Progenitor cell of endocrine pancreas (in vitro differentiated cells): ENCODE measurements at regions not wholly inside any gene's neighbourhood (a gene's known extent, or its start where the extent isn't known, plus 50 kb on each side); places are given as distances from the start of the nearest gene placed in this dataset.

ENCODE experiments used
- DNase-seq: peaks from one replicate; pipeline ENCODE4 v3.0.0; 2021; ENCODE audit warnings: low spot score; ENCODE audit not compliant: unreplicated experiment
- H3K27ac Mint-ChIP-seq: 2 replicates; pipeline ENCODE4 v1.8.0; 2021; ENCODE audit warnings: mild to moderate bottlenecking, moderate library complexity, mixed read lengths
- H3K27me3 Mint-ChIP-seq: 2 replicates; pipeline ENCODE4 v1.8.0; 2021; ENCODE audit warnings: mixed read lengths
- H3K36me3 Mint-ChIP-seq: 2 replicates; pipeline ENCODE4 v1.8.0; 2022; ENCODE audit warnings: mixed read lengths; ENCODE audit not compliant: insufficient read depth
- H3K4me1 Mint-ChIP-seq: 2 replicates; pipeline ENCODE4 v1.8.0; 2021; ENCODE audit warnings: low read depth, mixed read lengths
- H3K4me3 Mint-ChIP-seq: 2 replicates; pipeline ENCODE4 v1.8.0; 2021; ENCODE audit warnings: low read depth, mild to moderate bottlenecking, moderate library complexity, mixed read lengths
- H3K9me3 Mint-ChIP-seq: 2 replicates; pipeline ENCODE4 v1.8.0; 2021; ENCODE audit warnings: low read depth, mixed read lengths
- CTCF ChIP-seq: fragments of 200-600 bp; sonication (generic); IDR thresholded peaks from one replicate; pipeline ENCODE4 v1.5.0; 2021; ENCODE audit warnings: antibody characterized with exemption, mild to moderate bottlenecking; ENCODE audit not compliant: unreplicated experiment

DNA sequence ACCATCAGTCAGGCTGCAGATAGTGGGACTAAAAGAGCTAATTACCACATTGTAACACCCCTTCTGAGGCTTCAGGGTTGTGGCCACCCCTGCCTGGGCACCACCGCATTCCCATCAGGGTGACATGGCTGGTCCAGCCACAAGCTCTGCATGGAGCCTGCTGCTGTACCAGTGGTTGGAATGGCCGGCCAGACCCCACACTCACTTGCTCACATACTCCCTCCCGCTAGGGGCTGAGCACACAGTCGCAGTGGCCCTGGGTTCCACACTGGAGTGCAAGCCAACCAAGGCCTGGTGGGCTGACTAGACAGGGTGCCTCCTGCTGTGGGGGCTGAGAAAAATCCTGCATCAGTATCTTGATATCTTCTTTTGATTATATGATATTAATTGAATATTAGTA, 182.8 kb upstream of the STK17B start:
- Mint-ChIP-seq H3K36me3 (no peaks in the 10 kb centered on the region), H3K4me1 (no peaks in the 10 kb centered on the region), H3K27me3 (no peaks in the 10 kb centered on the region), H3K4me3 (no peak overlapping the region), H3K27ac (no peak overlapping the region), H3K9me3 (no peaks in the 10 kb centered on the region)
- DNase-seq, result no peak
- TF ChIP-seq CTCF, result no peak

DNA sequence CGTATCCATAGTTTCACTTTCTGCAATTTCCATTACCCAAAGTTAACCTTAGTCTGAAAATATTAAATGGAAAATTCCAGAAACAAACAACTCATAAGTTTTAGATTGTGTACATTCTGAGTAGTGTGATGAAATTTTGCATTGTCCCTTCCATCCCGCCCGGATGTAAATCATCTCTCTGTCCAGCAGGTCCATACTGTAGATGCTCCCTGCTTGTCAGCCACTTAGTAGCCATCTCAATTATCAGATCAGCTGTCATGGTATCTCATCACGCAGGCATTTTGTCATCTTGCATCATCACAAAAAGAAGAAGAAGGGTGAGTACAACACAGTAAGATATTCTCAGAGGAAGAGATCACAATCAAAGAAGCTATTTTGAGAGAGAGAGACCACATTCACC, 185.0 kb upstream of the STK17B start:
- DNase-seq, result no peak
- Mint-ChIP-seq H3K9me3 (no peaks in the 10 kb centered on the region), H3K27ac (no peak overlapping the region), H3K4me3 (no peak overlapping the region), H3K4me1 (no peaks in the 10 kb centered on the region), H3K36me3 (no peaks in the 10 kb centered on the region), H3K27me3 (no peaks in the 10 kb centered on the region)
- no peak for TF ChIP-seq CTCF

DNA sequence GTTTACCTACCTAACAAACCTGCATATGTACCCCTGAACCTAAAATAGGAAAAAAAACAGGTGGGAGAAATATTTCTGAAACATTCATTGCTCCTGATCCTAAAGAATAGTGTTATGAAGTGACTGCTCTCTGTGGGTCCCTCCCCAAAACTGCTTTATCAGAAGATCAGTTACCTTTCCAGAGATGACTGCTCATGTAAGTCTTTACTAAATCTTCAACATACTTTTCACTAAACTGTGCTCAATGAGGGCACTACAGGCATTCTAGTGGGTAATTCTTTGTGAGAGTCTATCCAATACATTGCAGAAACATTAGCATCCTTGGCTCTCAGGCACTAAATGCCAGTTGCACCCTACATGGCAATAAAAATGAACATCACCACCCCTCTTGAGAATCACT, 189.3 kb upstream of the STK17B start:
- Mint-ChIP-seq H3K27ac (no peak overlapping the region), H3K9me3 (no peaks in the 10 kb centered on the region), H3K27me3 (no peaks in the 10 kb centered on the region), H3K4me1 (no peaks in the 10 kb centered on the region), H3K36me3 (no peaks in the 10 kb centered on the region), H3K4me3 (no peak overlapping the region)
- DNase-seq, result no peak
- no peak for TF ChIP-seq CTCF

DNA sequence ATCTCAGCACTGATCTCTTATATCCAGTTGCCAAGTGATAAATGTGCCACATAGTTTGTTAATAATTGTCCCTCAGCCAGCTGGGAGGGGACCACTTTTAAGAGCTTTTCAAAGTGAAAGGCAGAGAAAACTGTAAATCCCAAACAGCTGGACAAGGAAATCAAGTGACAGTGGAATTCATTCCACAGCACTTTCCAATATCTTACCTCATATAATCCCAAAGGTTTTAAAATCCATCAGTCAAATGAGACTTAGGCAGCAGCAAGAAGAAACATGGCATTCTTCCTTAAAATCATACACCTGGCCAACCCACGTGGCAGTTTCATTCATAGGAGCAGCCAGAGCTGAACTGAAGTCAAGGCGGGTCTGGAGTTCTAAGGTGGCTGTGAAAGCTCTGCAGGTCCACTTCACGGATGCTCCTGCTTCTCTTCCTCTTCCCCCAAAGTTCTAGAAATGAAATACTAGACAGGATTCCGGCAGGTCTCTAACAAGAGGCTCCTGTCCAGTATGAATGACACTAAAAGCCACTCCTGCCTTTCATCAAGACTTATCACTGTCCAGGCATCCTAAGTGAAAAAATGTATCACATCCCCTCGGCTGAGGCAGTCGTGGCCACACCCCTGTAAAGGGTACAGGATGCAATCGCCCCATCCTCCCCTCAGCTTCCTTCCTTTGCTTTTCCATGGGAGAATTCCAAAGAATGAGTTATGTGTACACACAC, 190.4 kb upstream of the STK17B start:
- Mint-ChIP-seq H3K4me3 (no peak overlapping the region), H3K9me3 (no peaks in the 10 kb centered on the region)

DNA sequence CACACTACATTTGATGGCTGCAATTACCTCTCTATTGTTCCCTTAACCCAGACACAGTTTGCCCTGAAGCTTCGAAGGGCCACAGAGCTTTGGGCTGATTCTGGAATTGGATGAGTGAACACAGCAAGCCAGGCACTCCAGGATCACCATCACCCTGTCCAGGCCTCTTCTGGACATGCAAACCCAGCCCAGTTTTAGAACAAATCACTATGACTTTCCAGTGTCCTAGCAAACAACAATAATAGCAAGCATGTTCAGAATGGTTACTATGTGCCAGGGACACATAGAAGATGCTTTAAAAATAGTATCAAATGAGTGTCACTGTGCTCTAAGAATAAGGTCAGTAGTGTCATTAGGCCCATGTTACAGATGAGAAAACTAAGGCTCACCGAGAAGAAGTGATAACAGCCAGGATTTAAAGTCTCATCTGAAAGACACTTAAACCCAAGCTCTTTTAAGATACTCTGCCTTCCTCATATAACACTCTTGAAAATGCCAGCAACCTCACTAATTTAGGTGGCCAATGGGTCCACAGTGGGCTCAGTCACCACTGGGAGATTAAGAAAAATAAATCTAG, 191.7 kb upstream of the STK17B start:
- no peak for DNase-seq
- Mint-ChIP-seq H3K27me3 (no peaks in the 10 kb centered on the region), H3K4me3 (no peak overlapping the region), H3K36me3 (no peaks in the 10 kb centered on the region), H3K27ac (no peak overlapping the region), H3K4me1 (peaks cover 2% of the 10 kb centered on the region), H3K9me3 (peaks cover 5% of the 10 kb centered on the region)
- no peak for TF ChIP-seq CTCF

More for the DNA sequence above, 190.4 kb upstream of the STK17B start:
- H3K36me3 Mint-ChIP-seq, result no peaks in the 10 kb centered on the region
- no peak overlapping the region for H3K27ac Mint-ChIP-seq
- DNase-seq, result no peak
- H3K4me1 Mint-ChIP-seq, result peaks cover 2% of the 10 kb centered on the region
- no peak for TF ChIP-seq CTCF
- no peaks in the 10 kb centered on the region for H3K27me3 Mint-ChIP-seq
